Neural cell (in vitro differentiated cells): ENCODE measurements at regions not wholly inside any gene's neighbourhood (a gene's known extent, or its start where the extent isn't known, plus 50 kb on each side); places are given as distances from the start of the nearest gene placed in this dataset.

ENCODE experiments used
- EZH2 ChIP-seq: fragments of 200-600, 300-800 bp; shearing (Covaris generic), sonication (generic); IDR thresholded peaks from 2 replicates; pipeline ENCODE4 v1.6.1; 2014; ENCODE audit warnings: antibody characterized with exemption, low read length, borderline replicate concordance, mild to moderate bottlenecking; ENCODE audit not compliant: insufficient read depth, poor library complexity, severe bottlenecking
- TF ChIP-seq, protein P1 (sequence below): fragments of 450-650 bp; IDR thresholded peaks from 2 replicates; pipeline ENCODE4 v1.5.1; 2014; ENCODE audit warnings: antibody characterized with exemption, mild to moderate bottlenecking, moderate library complexity; ENCODE audit not compliant: poor library complexity, severe bottlenecking

DNA sequence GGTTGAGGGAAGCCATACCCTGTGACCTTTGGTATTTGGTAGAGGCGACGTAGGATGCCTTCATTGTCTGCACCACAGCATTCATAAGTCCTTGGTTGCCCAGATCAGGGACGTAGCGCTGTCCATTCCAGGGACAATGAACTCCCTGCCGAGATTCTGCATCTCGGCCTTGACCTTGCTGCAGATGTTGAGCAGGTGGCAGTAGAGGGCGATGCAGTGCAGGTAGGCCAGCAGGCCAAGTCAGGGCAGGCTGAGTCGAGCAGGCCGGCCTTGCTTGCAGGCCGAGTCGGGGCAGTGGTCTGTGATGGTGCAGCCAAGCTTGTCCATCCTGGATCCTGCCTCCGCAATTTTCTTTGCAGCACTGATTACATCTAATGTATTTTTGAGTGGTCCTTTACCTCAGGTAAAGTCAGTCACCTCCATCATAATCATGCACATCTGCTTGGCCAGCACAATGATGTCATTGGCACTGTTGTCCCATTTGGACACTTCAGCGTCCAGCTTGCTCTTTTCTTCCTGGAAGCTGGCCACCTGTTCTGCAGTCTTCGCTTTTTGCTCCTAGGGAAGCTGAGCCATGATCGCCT lies 93.4 kb upstream of the CCDC112 start:
- no peak for TF ChIP-seq EZH2
- TF ChIP-seq, protein P1, sequence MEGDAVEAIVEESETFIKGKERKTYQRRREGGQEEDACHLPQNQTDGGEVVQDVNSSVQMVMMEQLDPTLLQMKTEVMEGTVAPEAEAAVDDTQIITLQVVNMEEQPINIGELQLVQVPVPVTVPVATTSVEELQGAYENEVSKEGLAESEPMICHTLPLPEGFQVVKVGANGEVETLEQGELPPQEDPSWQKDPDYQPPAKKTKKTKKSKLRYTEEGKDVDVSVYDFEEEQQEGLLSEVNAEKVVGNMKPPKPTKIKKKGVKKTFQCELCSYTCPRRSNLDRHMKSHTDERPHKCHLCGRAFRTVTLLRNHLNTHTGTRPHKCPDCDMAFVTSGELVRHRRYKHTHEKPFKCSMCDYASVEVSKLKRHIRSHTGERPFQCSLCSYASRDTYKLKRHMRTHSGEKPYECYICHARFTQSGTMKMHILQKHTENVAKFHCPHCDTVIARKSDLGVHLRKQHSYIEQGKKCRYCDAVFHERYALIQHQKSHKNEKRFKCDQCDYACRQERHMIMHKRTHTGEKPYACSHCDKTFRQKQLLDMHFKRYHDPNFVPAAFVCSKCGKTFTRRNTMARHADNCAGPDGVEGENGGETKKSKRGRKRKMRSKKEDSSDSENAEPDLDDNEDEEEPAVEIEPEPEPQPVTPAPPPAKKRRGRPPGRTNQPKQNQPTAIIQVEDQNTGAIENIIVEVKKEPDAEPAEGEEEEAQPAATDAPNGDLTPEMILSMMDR, result no peak
